Activated CD4-positive, alpha-beta T cell treated with anti-CD3 and anti-CD28 coated beads for 1 hour (primary cell): ENCODE measurements at regions not wholly inside any gene's neighbourhood (a gene's known extent, or its start where the extent isn't known, plus 50 kb on each side); places are given as distances from the start of the nearest gene placed in this dataset.

Experiments used
- DNase-seq: peaks from one replicate; pipeline ENCODE4 v3.0.0-alpha.2; 2020

- no peak for DNase-seq
Measured at GRCh38 chr5:117881426-117882230, 1106.7 kb downstream of the DTWD2 start.

GRCh38 chr5:117880932-117881331, 1107.4 kb downstream of the DTWD2 start:
- DNase-seq: no peak

- no peak for DNase-seq
Measured at GRCh38 chr5:117877731-117878130, 1110.6 kb downstream of the DTWD2 start.

- no peak for DNase-seq
Measured at GRCh38 chr5:117872798-117873368, 1115.5 kb downstream of the DTWD2 start.

- DNase-seq: no peak
Measured at GRCh38 chr5:117869596-117869995, 1118.8 kb downstream of the DTWD2 start.

GRCh38 chr5:117863586-117864296, 1124.6 kb downstream of the DTWD2 start:
- DNase-seq: no peak

GRCh38 chr5:117860550-117860949, 1127.8 kb downstream of the DTWD2 start:
- DNase-seq: no peak

- DNase-seq: no peak
Measured at GRCh38 chr5:117859176-117859575, 1129.2 kb downstream of the DTWD2 start.

GRCh38 chr5:117856713-117857112, 1131.6 kb downstream of the DTWD2 start:
- no peak for DNase-seq

GRCh38 chr5:117837786-117838185, 1150.6 kb downstream of the DTWD2 start:
- DNase-seq: no peak

GRCh38 chr5:117833691-117834090, 1154.7 kb downstream of the DTWD2 start:
- no peak for DNase-seq

- no peak for DNase-seq
Measured at GRCh38 chr5:117829646-117830045, 1158.7 kb downstream of the DTWD2 start.

GRCh38 chr5:117813850-117814249, 1174.5 kb downstream of the DTWD2 start:
- no peak for DNase-seq

GRCh38 chr5:117812861-117813260, 1175.5 kb downstream of the DTWD2 start:
- DNase-seq: no peak

GRCh38 chr5:117809251-117809650, 1179.1 kb downstream of the DTWD2 start:
- DNase-seq: no peak

- DNase-seq: no peak
Measured at GRCh38 chr5:117805058-117805457, 1183.3 kb downstream of the DTWD2 start.

GRCh38 chr5:117803533-117803932, 1184.8 kb downstream of the DTWD2 start:
- DNase-seq: no peak

GRCh38 chr5:117801583-117801982, 1186.8 kb downstream of the DTWD2 start:
- no peak for DNase-seq

- no peak for DNase-seq
Measured at GRCh38 chr5:117800261-117800660, 1188.1 kb downstream of the DTWD2 start.

GRCh38 chr5:117794847-117795246, 1193.5 kb downstream of the DTWD2 start:
- DNase-seq: no peak

- DNase-seq: no peak
Measured at GRCh38 chr5:117793963-117794362, 1194.4 kb downstream of the DTWD2 start.

GRCh38 chr5:117792476-117792875, 1195.9 kb downstream of the DTWD2 start:
- DNase-seq: no peak

GRCh38 chr5:117788596-117788995, 1199.8 kb downstream of the DTWD2 start:
- DNase-seq: no peak

GRCh38 chr5:117779171-117779570, 1204.5 kb upstream of the SEMA6A start:
- no peak for DNase-seq
